Fibroblast of lung (primary cell): ENCODE measurements at regions not wholly inside any gene's neighbourhood (a gene's known extent, or its start where the extent isn't known, plus 50 kb on each side); places are given as distances from the start of the nearest gene placed in this dataset.

ENCODE experiments used
- DNase-seq, 2 donors: peaks; one replicate each; pipeline versions ENCODE4 v3.0.0 to v3.0.0-alpha.2; 2010; ENCODE audit warnings: low read depth in 2 of 2
- H2AFZ ChIP-seq: 2 replicates; pipeline ENCODE4 v1.5.1; 2012; ENCODE audit warnings: low read length, control low read depth, inconsistent platforms
- H3K27ac ChIP-seq: 2 replicates; pipeline ENCODE4 v1.5.1; 2011; ENCODE audit warnings: low read length, control low read depth; ENCODE audit not compliant: insufficient read depth
- H3K27me3 ChIP-seq: 2 replicates; pipeline ENCODE4 v1.5.1; 2011; ENCODE audit warnings: mild to moderate bottlenecking, low read length; ENCODE audit not compliant: control insufficient read depth, insufficient read depth
- H3K36me3 ChIP-seq: 2 replicates; pipeline ENCODE4 v1.5.1; 2011; ENCODE audit warnings: low read length; ENCODE audit not compliant: control insufficient read depth, insufficient read depth
- H3K4me1 ChIP-seq: 2 replicates; pipeline ENCODE4 v1.5.1; 2011; ENCODE audit warnings: low read length; ENCODE audit not compliant: control insufficient read depth, insufficient read depth; ENCODE audit errors: extremely low read depth
- H3K4me2 ChIP-seq: 2 replicates; pipeline ENCODE4 v1.5.1; 2011; ENCODE audit warnings: low read length, control low read depth; ENCODE audit not compliant: insufficient read depth; ENCODE audit errors: extremely low read depth
- H3K4me3 ChIP-seq, 4 experiments: fragments of 200-600 bp in 1 of 4; sonication (generic) in 1 of 4; replicated peaks in 1 of 4; 2 replicates each; pipeline ENCODE4 v1.5.1; 2011 to 2016; ENCODE audit warnings: low read length in 4 of 4, low read depth in 3 of 4, mild to moderate bottlenecking in 3 of 4, control low read depth in 2 of 4, inconsistent platforms in 1 of 4, mixed read lengths in 1 of 4; ENCODE audit not compliant: insufficient read depth in 1 of 4; ENCODE audit errors: control extremely low read depth in 1 of 4
- H3K79me2 ChIP-seq: 2 replicates; pipeline ENCODE4 v1.5.1; 2012; ENCODE audit warnings: mild to moderate bottlenecking, low read length, inconsistent platforms; ENCODE audit not compliant: control insufficient read depth, insufficient read depth
- H3K9ac ChIP-seq: 2 replicates; pipeline ENCODE4 v1.5.1; 2011; ENCODE audit warnings: mild to moderate bottlenecking, low read length, control low read depth; ENCODE audit not compliant: insufficient read depth
- H3K9me3 ChIP-seq: 2 replicates; pipeline ENCODE4 v1.5.1; 2012; ENCODE audit warnings: low read depth, low read length; ENCODE audit not compliant: control insufficient read depth, insufficient read depth
- H4K20me1 ChIP-seq: 2 replicates; pipeline ENCODE4 v1.5.1; 2011; ENCODE audit warnings: low read length; ENCODE audit not compliant: control insufficient read depth, insufficient read depth; ENCODE audit errors: extremely low read depth
- EZH2 ChIP-seq: IDR thresholded peaks from 2 replicates; pipeline ENCODE4 v1.5.1; 2012; ENCODE audit warnings: low read length, control low read depth, mild to moderate bottlenecking; ENCODE audit errors: missing control alignments
- TF ChIP-seq, protein P1 (sequence below), 2 donors: IDR thresholded peaks in 1 of 2; conservative IDR thresholded peaks in 1 of 2; 1 replicate in 1 of 2; 2 replicates in 1 of 2; pipeline ENCODE4 v1.5.1; 2011 to 2012; ENCODE audit warnings: low read length in 2 of 2, control low read depth in 1 of 2, inconsistent platforms in 1 of 2, low read depth in 1 of 2, mild to moderate bottlenecking in 1 of 2

DNA sequence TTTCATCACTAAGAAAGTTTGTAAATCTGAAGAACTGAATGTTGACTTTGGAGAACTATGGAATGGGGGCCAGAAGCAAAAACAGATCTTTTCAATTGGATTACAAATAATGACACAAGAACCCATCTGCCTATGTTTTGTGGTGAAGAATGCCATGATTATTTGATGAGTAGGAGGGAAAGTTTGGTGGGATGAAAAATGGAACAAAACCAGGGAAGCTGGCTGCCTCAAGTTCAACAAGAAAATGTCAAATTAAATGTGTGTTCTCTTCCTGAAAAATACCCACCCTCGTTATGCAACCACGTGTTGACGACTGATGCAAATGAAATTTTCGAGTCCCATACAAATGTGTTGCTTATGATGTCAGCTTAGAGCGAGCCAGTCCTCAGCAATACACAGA, 208.5 kb downstream of the GPR37 start:
- no peaks in the 10 kb centered on the region for H3K79me2 ChIP-seq
- no peak overlapping the region for H3K27ac ChIP-seq
- no peak overlapping the region for H3K4me2 ChIP-seq
- TF ChIP-seq EZH2 = no peak
- TF ChIP-seq, protein P1, sequence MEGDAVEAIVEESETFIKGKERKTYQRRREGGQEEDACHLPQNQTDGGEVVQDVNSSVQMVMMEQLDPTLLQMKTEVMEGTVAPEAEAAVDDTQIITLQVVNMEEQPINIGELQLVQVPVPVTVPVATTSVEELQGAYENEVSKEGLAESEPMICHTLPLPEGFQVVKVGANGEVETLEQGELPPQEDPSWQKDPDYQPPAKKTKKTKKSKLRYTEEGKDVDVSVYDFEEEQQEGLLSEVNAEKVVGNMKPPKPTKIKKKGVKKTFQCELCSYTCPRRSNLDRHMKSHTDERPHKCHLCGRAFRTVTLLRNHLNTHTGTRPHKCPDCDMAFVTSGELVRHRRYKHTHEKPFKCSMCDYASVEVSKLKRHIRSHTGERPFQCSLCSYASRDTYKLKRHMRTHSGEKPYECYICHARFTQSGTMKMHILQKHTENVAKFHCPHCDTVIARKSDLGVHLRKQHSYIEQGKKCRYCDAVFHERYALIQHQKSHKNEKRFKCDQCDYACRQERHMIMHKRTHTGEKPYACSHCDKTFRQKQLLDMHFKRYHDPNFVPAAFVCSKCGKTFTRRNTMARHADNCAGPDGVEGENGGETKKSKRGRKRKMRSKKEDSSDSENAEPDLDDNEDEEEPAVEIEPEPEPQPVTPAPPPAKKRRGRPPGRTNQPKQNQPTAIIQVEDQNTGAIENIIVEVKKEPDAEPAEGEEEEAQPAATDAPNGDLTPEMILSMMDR (conservative IDR thresholded peaks at IDR 0.05 in 1 of 2, IDR thresholded peaks at IDR 0.05 in 1 of 2; ENCODE audit: low read depth in 1 of 2, low read length in 2 of 2) = no peak
- H3K27me3 ChIP-seq = no peaks in the 10 kb centered on the region
- H2AFZ ChIP-seq = no peak overlapping the region
- H3K36me3 ChIP-seq = no peaks in the 10 kb centered on the region
- no peak overlapping the region for H3K4me3 ChIP-seq
- H3K9ac ChIP-seq = no peak overlapping the region
- H4K20me1 ChIP-seq = no peaks in the 10 kb centered on the region
- no peaks in the 10 kb centered on the region for H3K9me3 ChIP-seq
- no peaks in the 10 kb centered on the region for H3K4me1 ChIP-seq
- DNase-seq = no peak

DNA sequence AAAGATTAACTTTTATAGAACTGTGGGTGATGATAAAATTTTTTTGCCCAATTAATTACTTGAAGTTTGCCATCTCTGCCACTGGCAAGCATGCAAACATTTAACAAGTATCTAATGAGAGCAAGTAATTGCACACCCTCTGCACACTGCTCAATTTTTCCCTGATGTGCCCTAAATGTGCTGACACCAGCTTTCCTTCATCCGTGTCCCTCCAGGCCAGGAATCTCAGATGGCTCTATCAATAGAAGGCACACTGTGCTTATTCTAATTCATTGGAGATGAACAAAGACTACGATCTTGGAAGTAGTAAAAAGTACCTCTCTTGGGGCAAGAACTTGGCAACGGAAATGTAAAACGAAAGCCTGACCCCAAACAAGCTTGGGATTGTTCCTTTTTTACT, 212.1 kb downstream of the GPR37 start:
- H4K20me1 ChIP-seq = no peaks in the 10 kb centered on the region
- no peaks in the 10 kb centered on the region for H3K27me3 ChIP-seq
- no peaks in the 10 kb centered on the region for H3K79me2 ChIP-seq
- H3K9me3 ChIP-seq = no peaks in the 10 kb centered on the region
- no peak for DNase-seq
- H3K4me1 ChIP-seq = no peaks in the 10 kb centered on the region
- no peak overlapping the region for H3K4me2 ChIP-seq
- H2AFZ ChIP-seq = no peak overlapping the region
- no peak overlapping the region for H3K4me3 ChIP-seq
- no peak overlapping the region for H3K9ac ChIP-seq
- no peaks in the 10 kb centered on the region for H3K36me3 ChIP-seq
- TF ChIP-seq EZH2 = no peak
- TF ChIP-seq, protein P1 (conservative IDR thresholded peaks at IDR 0.05 in 1 of 2, IDR thresholded peaks at IDR 0.05 in 1 of 2; ENCODE audit: low read depth in 1 of 2, low read length in 2 of 2) = no peak
- no peak overlapping the region for H3K27ac ChIP-seq

DNA sequence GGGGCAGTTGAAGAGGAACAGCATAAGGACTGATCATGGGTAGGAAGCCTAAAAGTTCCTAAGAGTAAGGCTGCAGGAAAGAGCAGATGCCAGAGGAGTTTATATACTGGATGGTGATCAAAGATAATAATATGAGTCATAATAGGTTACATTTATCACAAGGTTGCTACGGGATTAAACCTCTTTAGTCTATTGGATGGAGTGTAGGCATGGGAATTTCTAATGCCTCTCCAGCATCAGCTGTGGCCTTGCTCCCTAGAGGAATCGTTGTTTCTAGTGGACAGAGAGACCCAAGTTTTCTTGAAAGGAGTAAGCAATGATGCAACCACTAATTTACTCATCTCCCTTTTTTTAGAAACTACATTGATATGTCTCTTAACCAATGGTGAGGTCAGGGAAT, 213.4 kb downstream of the GPR37 start:
- no peak overlapping the region for H3K9ac ChIP-seq
- H3K4me2 ChIP-seq = no peak overlapping the region
- no peaks in the 10 kb centered on the region for H3K36me3 ChIP-seq
- H2AFZ ChIP-seq = no peak overlapping the region
- H3K9me3 ChIP-seq = no peaks in the 10 kb centered on the region
- peak; percentile 13 to 44 for DNase-seq
- H3K79me2 ChIP-seq = no peaks in the 10 kb centered on the region
- H3K4me1 ChIP-seq = no peaks in the 10 kb centered on the region
- no peaks in the 10 kb centered on the region for H4K20me1 ChIP-seq
- TF ChIP-seq, protein P1 (conservative IDR thresholded peaks at IDR 0.05 in 1 of 2, IDR thresholded peaks at IDR 0.05 in 1 of 2; ENCODE audit: low read depth in 1 of 2, low read length in 2 of 2) = no peak
- TF ChIP-seq EZH2 = no peak
- H3K27me3 ChIP-seq = no peaks in the 10 kb centered on the region
- H3K4me3 ChIP-seq = no peak overlapping the region
- no peak overlapping the region for H3K27ac ChIP-seq
